H1 (cell line): ENCODE measurements at regions not wholly inside any gene's neighbourhood (a gene's known extent, or its start where the extent isn't known, plus 50 kb on each side); places are given as distances from the start of the nearest gene placed in this dataset.
A peak's percentile ranks its signal among the peaks of the same experiment; 100 is the strongest.

Experiments
- CTCF ChIA-PET: fragments of 300-600 bp; sonication (Branson Sonifier 250); formaldehyde crosslinking; loops from one replicate; lab custom pipeline; 2021; ENCODE audit not compliant: partially characterized antibody; lab: Charles Lee
- POLR2A ChIA-PET: fragments of 300-600 bp; sonication (Branson Sonifier 250); formaldehyde crosslinking; loops from one replicate; lab custom pipeline; 2021; ENCODE audit warnings: inconsistent platforms; ENCODE audit not compliant: partially characterized antibody; lab: Charles Lee
- DNase-seq, 2 experiments: peaks; one replicate each; pipeline versions ENCODE4 v3.0.0 to v3.0.0-alpha.2; 2010 to 2022; ENCODE audit warnings: low spot score in 2 of 2, low read depth in 1 of 2, mixed read lengths in 1 of 2
- FAIRE-seq: peaks from 2 replicates; lab custom pipeline; 2011; peaks lifted over from hg19 to GRCh38; lab: Jason Lieb, UNC
- H2AFZ ChIP-seq: 2 replicates; pipeline ENCODE4 v1.8.1; 2012; ENCODE audit warnings: low read length, inconsistent platforms
- H2AK5ac ChIP-seq: 2 replicates; pipeline ENCODE4 v1.6.1; 2013; ENCODE audit warnings: low read depth, low read length
- H2BK120ac ChIP-seq: replicated peaks from 2 replicates; pipeline ENCODE3; 2013; ENCODE audit warnings: low read depth, low read length, inconsistent platforms
- H2BK12ac ChIP-seq: 2 replicates; pipeline ENCODE4 v1.6.1; 2013; ENCODE audit warnings: low read depth, low read length
- H2BK15ac ChIP-seq: 2 replicates; pipeline ENCODE4 v1.6.1; 2013; ENCODE audit warnings: low read length
- H2BK20ac ChIP-seq: 2 replicates; pipeline ENCODE4 v1.6.1; 2013; ENCODE audit warnings: low read length
- H2BK5ac ChIP-seq: 2 replicates; pipeline ENCODE4 v1.6.1; 2013; ENCODE audit warnings: low read depth, low read length
- H3K14ac ChIP-seq: 2 replicates; pipeline ENCODE4 v1.6.1; 2013; ENCODE audit warnings: inconsistent platforms; ENCODE audit not compliant: insufficient read length
- H3K18ac ChIP-seq: 2 replicates; pipeline ENCODE4 v1.6.1; 2013; ENCODE audit warnings: low read length; ENCODE audit errors: extremely low read depth
- H3K23ac ChIP-seq: 2 replicates; pipeline ENCODE4 v1.6.1; 2013; ENCODE audit warnings: inconsistent platforms; ENCODE audit not compliant: insufficient read length
- H3K23me2 ChIP-seq: 2 replicates; pipeline ENCODE4 v1.6.1; 2013; ENCODE audit warnings: low read depth, low read length
- H3K27ac ChIP-seq: 2 replicates; pipeline ENCODE4 v1.6.1; 2011; ENCODE audit warnings: low read depth, low read length, inconsistent platforms
- H3K27me3 ChIP-seq, 4 experiments: replicated peaks in 1 of 4; 1 replicate in 1 of 4; 2 replicates in 3 of 4; pipeline versions ENCODE4 v1.6.1 to v1.8.1; 2011 to 2013; ENCODE audit warnings: low read length in 3 of 4, mild to moderate bottlenecking in 3 of 4, inconsistent platforms in 2 of 4, mixed read lengths in 2 of 4, moderate library complexity in 1 of 4; ENCODE audit not compliant: control insufficient read depth in 3 of 4, insufficient read depth in 3 of 4; ENCODE audit errors: extremely low read depth in 1 of 4
- H3K36me3 ChIP-seq, 4 experiments: 2 replicates each; pipeline versions ENCODE4 v1.6.1 to v1.8.1; 2011 to 2013; ENCODE audit warnings: mild to moderate bottlenecking in 4 of 4, low read length in 3 of 4, moderate library complexity in 2 of 4, control low read depth in 1 of 4, inconsistent platforms in 1 of 4; ENCODE audit not compliant: insufficient read depth in 4 of 4, control insufficient read depth in 2 of 4
- H3K4ac ChIP-seq: replicated peaks from 2 replicates; pipeline ENCODE3; 2013; ENCODE audit warnings: low read length, low read depth, mixed read lengths, inconsistent platforms; ENCODE audit not compliant: insufficient read length
- H3K4me1 ChIP-seq, 4 experiments: replicated peaks in 1 of 4; 1 replicate in 1 of 4; 2 replicates in 3 of 4; pipeline versions ENCODE4 v1.6.1 to v1.8.1; 2011 to 2013; ENCODE audit warnings: low read length in 3 of 4, inconsistent platforms in 2 of 4, mixed read lengths in 1 of 4; ENCODE audit not compliant: insufficient read depth in 4 of 4, control insufficient read depth in 3 of 4
- H3K4me2 ChIP-seq, 2 experiments: 2 replicates each; pipeline versions ENCODE4 v1.6.1 to v1.8.1; 2011 to 2013; ENCODE audit warnings: low read depth in 2 of 2, low read length in 2 of 2, control low read depth in 1 of 2, inconsistent platforms in 1 of 2, mild to moderate bottlenecking in 1 of 2; ENCODE audit not compliant: insufficient read depth in 1 of 2
- H3K4me3 ChIP-seq, 4 experiments: fragments of 200-600, 300-600 bp in 1 of 4; sonication (generic), shearing (Covaris generic), sonication (Bioruptor Twin) in 1 of 4; 2 replicates each; pipeline versions ENCODE4 v1.5.1 to v1.8.1; 2011 to 2016; ENCODE audit warnings: low read length in 4 of 4, low read depth in 3 of 4, control low read depth in 2 of 4, inconsistent platforms in 2 of 4, mild to moderate bottlenecking in 2 of 4, mixed read lengths in 1 of 4, moderate library complexity in 1 of 4; ENCODE audit not compliant: insufficient read depth in 2 of 4; ENCODE audit errors: extremely low read depth in 1 of 4
- H3K56ac ChIP-seq: replicated peaks from 2 replicates; pipeline ENCODE3; 2013; ENCODE audit warnings: low read depth, mild to moderate bottlenecking, mixed read lengths, low read length, inconsistent platforms; ENCODE audit not compliant: insufficient read length
- H3K79me1 ChIP-seq: 2 replicates; pipeline ENCODE4 v1.6.1; 2013; ENCODE audit warnings: low read depth, low read length, control low read depth
- H3K79me2 ChIP-seq, 2 experiments: 2 replicates each; pipeline versions ENCODE4 v1.6.1 to v1.8.1; 2012 to 2013; ENCODE audit warnings: low read length in 2 of 2, mild to moderate bottlenecking in 2 of 2, inconsistent platforms in 1 of 2; ENCODE audit not compliant: insufficient read depth in 2 of 2, control insufficient read depth in 1 of 2
- H3K9ac ChIP-seq, 4 experiments: replicated peaks in 1 of 4; 1 replicate in 1 of 4; 2 replicates in 3 of 4; pipeline versions ENCODE4 v1.6.1 to v1.8.1; 2011 to 2013; ENCODE audit warnings: low read depth in 3 of 4, low read length in 3 of 4, control low read depth in 2 of 4, mild to moderate bottlenecking in 2 of 4, moderate library complexity in 2 of 4, inconsistent platforms in 1 of 4; ENCODE audit errors: extremely low read depth in 1 of 4
- H3K9me3 ChIP-seq, 2 experiments: 2 replicates each; pipeline versions ENCODE4 v1.6.1 to v1.8.1; 2012 to 2013; ENCODE audit warnings: mild to moderate bottlenecking in 2 of 2, moderate library complexity in 2 of 2, control low read depth in 1 of 2, inconsistent platforms in 1 of 2, low read depth in 1 of 2, low read length in 1 of 2, mixed read lengths in 1 of 2; ENCODE audit not compliant: insufficient read depth in 2 of 2
- H4K20me1 ChIP-seq, 2 experiments: replicated peaks in 1 of 2; 2 replicates each; pipeline versions ENCODE3 to v1.8.1; 2011 to 2013; ENCODE audit warnings: inconsistent platforms in 2 of 2, low read length in 2 of 2, mild to moderate bottlenecking in 1 of 2; ENCODE audit not compliant: insufficient read depth in 2 of 2, control insufficient read depth in 1 of 2
- H4K5ac ChIP-seq: 2 replicates; pipeline ENCODE4 v1.6.1; 2013; ENCODE audit warnings: low read length, low read depth, mixed read lengths, inconsistent platforms; ENCODE audit not compliant: insufficient read length
- H4K8ac ChIP-seq: 2 replicates; pipeline ENCODE4 v1.8.0; 2013; ENCODE audit warnings: mild to moderate bottlenecking, moderate library complexity, low read length, inconsistent platforms; ENCODE audit not compliant: insufficient read depth; ENCODE audit errors: extremely low read depth
- H4K91ac ChIP-seq: replicated peaks from 2 replicates; pipeline ENCODE3; 2013; ENCODE audit warnings: low read length, mixed read lengths, inconsistent platforms; ENCODE audit not compliant: insufficient read length
- ATF3 ChIP-seq: IDR thresholded peaks from 2 replicates; pipeline ENCODE4 v1.6.1; 2011; ENCODE audit warnings: low read depth, mild to moderate bottlenecking, low read length; ENCODE audit not compliant: insufficient read depth
- BRCA1 ChIP-seq: IDR thresholded peaks from 2 replicates; pipeline ENCODE4 v1.6.1; 2012; ENCODE audit warnings: low read depth, low read length, improper control_type of control experiment
- CBX5 ChIP-seq: fragments of 300-800, 300-1000 bp; sonication (generic); IDR thresholded peaks from 2 replicates; pipeline ENCODE4 v1.7.1; 2016; ENCODE audit warnings: antibody characterized with exemption, low read length, low read depth
- EGR1 ChIP-seq: IDR thresholded peaks from 2 replicates; pipeline ENCODE4 v1.6.1; 2011; ENCODE audit warnings: low read depth, low read length, borderline replicate concordance
- FOSL1 ChIP-seq: IDR thresholded peaks from 2 replicates; pipeline ENCODE4 v1.6.1; 2011; ENCODE audit warnings: mild to moderate bottlenecking, low read depth, low read length, moderate library complexity; ENCODE audit not compliant: insufficient read depth
- NANOG ChIP-seq: IDR thresholded peaks from 2 replicates; pipeline ENCODE4 v1.6.1; 2011; ENCODE audit warnings: low read length, low read depth, mild to moderate bottlenecking, inconsistent platforms; ENCODE audit not compliant: insufficient read depth, poor library complexity, severe bottlenecking
- SIN3A ChIP-seq, 2 experiments: IDR thresholded peaks in 1 of 2; conservative IDR thresholded peaks in 1 of 2; 2 replicates each; pipeline ENCODE4 v1.6.1; 2011 to 2012; ENCODE audit warnings: low read length in 2 of 2, improper control_type of control experiment in 1 of 2, low read depth in 1 of 2, mild to moderate bottlenecking in 1 of 2
- SIRT6 ChIP-seq: IDR thresholded peaks from one replicate; pipeline ENCODE4 v1.7.1; 2012; ENCODE audit warnings: low read length, inconsistent platforms
- SUZ12 ChIP-seq: fragments of 200-600 bp; sonication (generic); IDR thresholded peaks from 2 replicates; pipeline ENCODE4 v1.6.1; 2012; ENCODE audit warnings: mild to moderate bottlenecking, inconsistent platforms, low read length, moderate library complexity, mixed read lengths
- TEAD4 ChIP-seq: IDR thresholded peaks from 2 replicates; pipeline ENCODE4 v1.6.1; 2012; ENCODE audit warnings: low read depth, low read length, inconsistent platforms, mixed read lengths
- YY1 ChIP-seq: IDR thresholded peaks from 2 replicates; pipeline ENCODE4 v1.6.1; 2011; ENCODE audit warnings: low read depth, mild to moderate bottlenecking, low read length
- WGBS, 2 experiments: shearing (Covaris generic) in 1 of 2; methylation state at CpG; one replicate each; pipeline versions ENCODE4 v1.1.6 to v1.1.7; 2013 to 2015; ENCODE audit warnings: low lambda C conversion rate in 2 of 2, mixed read lengths in 2 of 2, inconsistent platforms in 1 of 2, low coverage in 1 of 2, missing lambda C conversion rate in 1 of 2; ENCODE audit not compliant: insufficient replicate concordance in 2 of 2, insufficient coverage in 1 of 2, insufficient read length in 1 of 2; ENCODE audit errors: extremely low coverage in 1 of 2, missing lambda C conversion rate in 1 of 2; 5-methylcytosine and 5-hydroxymethylcytosine counted together
- TF ChIP-seq, protein P1 (sequence below): IDR thresholded peaks from 2 replicates; pipeline ENCODE4 v1.6.1; 2012; ENCODE audit warnings: low read length, inconsistent platforms

GRCh38 chr10:78744056-78744455 is 324.7 kb upstream of the ZMIZ1 start:
- no peak overlapping the region for H3K18ac ChIP-seq
- H3K4me2 ChIP-seq: no peak overlapping the region
- no peaks in the 10 kb centered on the region for H3K79me1 ChIP-seq
- H3K4me1 ChIP-seq: peaks cover 0 to 11% (median 5%) of the 10 kb centered on the region in 4 experiments; a peak in 5 of 7 replicates
- H3K27me3 ChIP-seq: no peaks in the 10 kb centered on the region; a peak in 2 of 7 replicates
- DNase-seq (no peak), FAIRE-seq (no peak)
- H2BK12ac ChIP-seq: 0 out of 2 replicates have a peak overlapping the region, but pooled peaks have one; percentile 27
- no peaks in the 10 kb centered on the region for H3K9me3 ChIP-seq
- no peak overlapping the region for H3K56ac ChIP-seq
- no peak overlapping the region for H4K8ac ChIP-seq
- H2BK5ac ChIP-seq: no peak overlapping the region
- H3K36me3 ChIP-seq: no peaks in the 10 kb centered on the region
- no peak overlapping the region for H2BK20ac ChIP-seq
- H3K79me2 ChIP-seq: no peaks in the 10 kb centered on the region
- ChIA-PET POLR2A (no interaction called here), CTCF (interaction anchor here (1.2 to 1.5 kb wide), 3 partner anchors 9 to 79 kb away, joined by 3 to 7 read pairs (median 6); no protein-coding TSS in a partner anchor)
- no peak overlapping the region for H4K5ac ChIP-seq
- no peak overlapping the region for H4K91ac ChIP-seq
- no peak overlapping the region for H2BK15ac ChIP-seq
- no peak overlapping the region for H3K4ac ChIP-seq
- no peak overlapping the region for H3K23ac ChIP-seq
- H3K23me2 ChIP-seq: peaks cover 3% of the 10 kb centered on the region
- H2AK5ac ChIP-seq: no peak overlapping the region
- H3K27ac ChIP-seq: no peak overlapping the region
- H2AFZ ChIP-seq: no peak overlapping the region
- no peak overlapping the region for H3K4me3 ChIP-seq
- H3K9ac ChIP-seq: no peak overlapping the region
- no peak overlapping the region for H3K14ac ChIP-seq
- no peak overlapping the region for H2BK120ac ChIP-seq
- no peaks in the 10 kb centered on the region for H4K20me1 ChIP-seq
- 94% methylated on average over 5 of the region's 5 CpGs; no CpG with 5 or more reads in 1 of the 2 experiments for WGBS, 2 experiments
- no peak for TF ChIP-seq YY1
- no peak for TF ChIP-seq NANOG
- TF ChIP-seq SUZ12: no peak
- TF ChIP-seq SIN3A (conservative IDR thresholded peaks at IDR 0.05 in 1 of 2, IDR thresholded peaks at IDR 0.05 in 1 of 2; ENCODE audit: low read depth in 1 of 2, low read length in 2 of 2): no peak
- no peak for TF ChIP-seq SIRT6
- no peak for TF ChIP-seq ATF3
- no peak for TF ChIP-seq CBX5
- no peak for TF ChIP-seq FOSL1
- no peak for TF ChIP-seq TEAD4
- TF ChIP-seq, protein P1, sequence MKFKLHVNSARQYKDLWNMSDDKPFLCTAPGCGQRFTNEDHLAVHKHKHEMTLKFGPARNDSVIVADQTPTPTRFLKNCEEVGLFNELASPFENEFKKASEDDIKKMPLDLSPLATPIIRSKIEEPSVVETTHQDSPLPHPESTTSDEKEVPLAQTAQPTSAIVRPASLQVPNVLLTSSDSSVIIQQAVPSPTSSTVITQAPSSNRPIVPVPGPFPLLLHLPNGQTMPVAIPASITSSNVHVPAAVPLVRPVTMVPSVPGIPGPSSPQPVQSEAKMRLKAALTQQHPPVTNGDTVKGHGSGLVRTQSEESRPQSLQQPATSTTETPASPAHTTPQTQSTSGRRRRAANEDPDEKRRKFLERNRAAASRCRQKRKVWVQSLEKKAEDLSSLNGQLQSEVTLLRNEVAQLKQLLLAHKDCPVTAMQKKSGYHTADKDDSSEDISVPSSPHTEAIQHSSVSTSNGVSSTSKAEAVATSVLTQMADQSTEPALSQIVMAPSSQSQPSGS: no peak
- no peak for TF ChIP-seq BRCA1
- TF ChIP-seq EGR1: no peak
